ENCODE measurements at regions not wholly inside any gene's neighbourhood (a gene's known extent, or its start where the extent isn't known, plus 50 kb on each side); places are given as distances from the start of the nearest gene placed in this dataset.
"Not testable (repeated sequence)": the region's sequence is repeated elsewhere in the genome, so short reads cannot be mapped to it uniquely, and the experiment has no call there.

- DNase-seq (ENCODE audit: low read depth in 3 of 3, low spot score in 1 of 3): no peak
Observed at GRCh38 chr6:43938178-43939105, 168.4 kb downstream of the VEGFA start.

GRCh38 chr6:43937236-43938177 lies 167.5 kb downstream of the VEGFA start:
- DNase-seq (ENCODE audit: low read depth in 3 of 3, low spot score in 1 of 3): no peak

DNA sequence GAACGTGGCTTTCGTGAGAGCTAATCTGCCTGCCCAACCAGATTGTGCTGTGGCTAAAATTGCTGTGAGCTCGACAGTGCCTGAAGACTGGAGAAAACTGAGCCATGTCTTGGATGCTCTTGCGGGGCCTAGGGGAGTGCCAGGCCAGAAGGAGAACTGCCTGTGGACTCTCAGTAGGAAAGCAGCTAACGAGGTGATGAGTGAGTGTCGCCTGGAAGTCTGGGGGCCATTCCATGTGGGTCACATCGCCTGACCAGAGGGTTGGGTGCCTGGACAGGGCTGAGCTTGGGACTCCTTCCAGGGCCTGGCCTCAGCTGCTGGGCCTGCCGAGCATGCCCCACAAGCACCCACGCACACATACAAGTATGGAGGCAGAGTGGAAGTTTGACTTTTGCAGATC lies 166.5 kb downstream of the VEGFA start:
- no peak for DNase-seq (ENCODE audit: low read depth in 3 of 3, low spot score in 1 of 3)

DNA sequence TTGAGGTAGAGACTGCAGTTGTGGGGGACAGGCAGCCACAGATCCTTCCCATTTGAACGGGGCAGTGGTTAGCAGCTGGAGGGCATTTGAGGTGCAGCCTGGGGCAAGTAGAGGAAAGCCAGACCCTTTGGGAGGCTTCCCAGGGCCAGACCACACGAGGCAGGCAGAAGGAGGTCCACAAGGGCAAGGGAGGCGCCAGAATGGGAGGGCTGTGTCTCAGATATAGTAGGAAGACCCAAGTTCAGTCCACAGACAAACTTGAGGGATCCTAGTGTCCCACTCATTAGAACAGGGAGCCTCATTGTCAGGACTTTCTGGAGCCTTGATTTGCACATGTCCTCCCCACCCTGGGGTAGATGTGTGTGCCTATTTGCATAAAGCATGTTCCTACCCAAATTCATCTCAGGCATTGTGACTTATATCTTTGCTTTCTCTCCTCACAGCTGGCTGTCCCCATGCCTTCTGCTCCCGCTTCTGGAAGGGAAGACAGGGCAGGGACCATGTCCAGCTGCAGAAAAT lies 166.0 kb downstream of the VEGFA start:
- DNase-seq (ENCODE audit: low read depth in 3 of 3, low spot score in 1 of 3): no peak

DNA sequence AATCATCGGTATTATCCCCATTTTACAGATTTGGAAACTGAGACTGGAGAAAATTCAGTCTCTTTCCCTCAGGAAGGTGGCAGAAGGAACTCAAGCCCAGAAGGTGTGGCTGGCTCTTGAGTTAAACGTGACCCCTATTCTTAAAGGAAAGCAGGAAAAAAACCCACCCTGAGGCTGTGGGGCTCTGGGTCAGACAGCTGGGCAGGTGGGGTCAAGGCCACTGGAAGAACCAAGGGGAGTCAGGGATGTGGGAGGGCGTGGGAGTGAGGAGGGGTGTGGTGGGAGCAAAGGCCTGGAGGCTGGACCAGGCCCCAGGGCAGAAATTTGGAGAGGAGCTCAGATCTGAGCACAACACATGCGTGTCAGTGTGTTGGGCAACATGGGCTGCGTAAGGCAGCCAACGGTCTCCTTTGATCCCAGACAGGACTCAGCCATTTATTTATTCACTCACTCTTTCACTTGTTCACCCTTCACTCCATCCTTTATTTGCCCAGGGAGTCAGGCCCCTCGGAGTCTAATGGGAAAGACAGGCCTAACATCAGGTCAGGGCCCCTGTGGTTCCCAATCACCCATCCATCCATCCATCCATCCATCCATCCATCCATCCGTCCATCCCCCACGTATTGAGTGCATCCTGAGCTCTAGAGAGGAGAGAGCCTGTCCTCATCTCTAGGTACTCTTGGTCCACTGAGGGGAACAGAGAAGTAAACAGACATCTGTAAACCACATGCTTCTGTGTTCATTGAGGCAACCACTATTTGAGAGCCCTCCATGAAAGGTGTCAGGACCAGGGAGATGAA lies 165.0 kb downstream of the VEGFA start:
- DNase-seq (ENCODE audit: low read depth in 3 of 3, low spot score in 1 of 3): no peak

DNA sequence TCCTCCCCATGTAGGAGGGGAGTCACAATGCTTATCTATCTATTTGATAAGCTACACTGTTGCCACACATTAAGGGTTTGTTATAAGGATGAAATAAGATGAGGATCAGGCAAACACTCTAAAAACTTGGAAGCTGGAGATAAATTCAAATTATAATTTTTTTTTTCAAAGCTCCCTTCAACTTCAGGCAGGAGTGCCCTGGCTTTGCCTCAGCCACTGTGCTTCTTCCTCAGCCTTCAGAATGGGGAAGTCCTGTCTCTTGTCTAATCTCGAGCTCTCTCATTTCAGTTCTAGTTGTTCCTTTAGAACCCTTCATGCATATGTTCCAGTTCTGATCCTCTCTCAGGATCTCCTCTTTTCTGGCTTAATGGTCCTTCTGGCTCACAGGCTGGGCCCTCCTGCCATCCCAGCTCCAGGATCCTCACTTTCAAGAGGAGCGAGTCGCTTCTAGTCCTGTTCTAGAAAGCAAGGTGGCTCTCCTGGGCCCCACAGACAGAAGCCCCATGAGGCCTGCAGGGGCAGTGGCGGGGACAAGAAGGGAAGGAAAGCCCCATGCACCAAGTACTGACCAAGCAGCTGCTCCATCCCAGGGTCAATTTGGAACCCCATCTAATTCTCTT lies 164.3 kb downstream of the VEGFA start:
- no peak for DNase-seq (ENCODE audit: low read depth in 3 of 3, low spot score in 1 of 3)

- no peak for DNase-seq (ENCODE audit: low read depth in 3 of 3, low spot score in 1 of 3)
Observed at GRCh38 chr6:43933148-43933885, 163.3 kb downstream of the VEGFA start.

GRCh38 chr6:43932259-43933147 lies 162.5 kb downstream of the VEGFA start:
- DNase-seq (ENCODE audit: low read depth in 3 of 3, low spot score in 1 of 3): no peak

- DNase-seq (ENCODE audit: low read depth in 3 of 3, low spot score in 1 of 3): no peak
Observed at GRCh38 chr6:43931201-43931600, 161.2 kb downstream of the VEGFA start.

- no peak for DNase-seq (ENCODE audit: low read depth in 3 of 3, low spot score in 1 of 3)
Observed at GRCh38 chr6:43930440-43931154, 160.6 kb downstream of the VEGFA start.

- no peak for DNase-seq (ENCODE audit: low read depth in 3 of 3, low spot score in 1 of 3)
Observed at GRCh38 chr6:43929511-43929910, 159.5 kb downstream of the VEGFA start.

DNA sequence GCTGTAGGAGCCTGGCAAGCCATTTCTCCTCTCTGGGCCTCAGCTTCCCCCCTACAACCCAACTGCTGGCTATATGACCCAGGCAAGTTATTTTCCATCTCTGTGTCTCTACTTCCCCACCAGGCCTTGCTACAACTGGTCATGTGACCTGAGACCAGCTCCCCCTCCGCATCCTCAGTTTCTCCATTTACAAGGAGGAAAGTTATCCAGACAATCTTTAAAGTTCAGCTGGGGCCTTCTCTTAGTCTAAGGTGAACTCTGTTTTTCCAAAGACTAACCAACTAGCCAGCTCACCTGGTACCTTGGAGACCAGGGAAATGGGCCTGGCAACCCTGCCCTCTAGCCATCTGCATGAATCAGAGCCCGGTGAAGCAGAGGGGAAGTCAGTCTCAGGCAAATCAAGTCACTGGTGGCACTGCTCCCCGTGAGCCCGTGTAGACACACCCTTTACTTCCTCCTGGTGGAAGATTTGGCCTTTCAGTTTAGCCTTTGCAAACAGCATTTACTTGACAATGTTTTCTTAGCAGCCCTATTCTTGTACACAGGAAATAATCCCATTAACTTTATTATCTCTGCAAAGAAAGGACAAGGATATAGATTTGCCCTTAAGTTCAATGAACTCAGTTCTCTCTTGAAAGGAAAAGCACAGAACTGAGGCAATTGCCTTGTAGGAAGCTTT lies 157.7 kb downstream of the VEGFA start:
- DNase-seq (ENCODE audit: low read depth in 3 of 3, low spot score in 1 of 3): no peak

DNA sequence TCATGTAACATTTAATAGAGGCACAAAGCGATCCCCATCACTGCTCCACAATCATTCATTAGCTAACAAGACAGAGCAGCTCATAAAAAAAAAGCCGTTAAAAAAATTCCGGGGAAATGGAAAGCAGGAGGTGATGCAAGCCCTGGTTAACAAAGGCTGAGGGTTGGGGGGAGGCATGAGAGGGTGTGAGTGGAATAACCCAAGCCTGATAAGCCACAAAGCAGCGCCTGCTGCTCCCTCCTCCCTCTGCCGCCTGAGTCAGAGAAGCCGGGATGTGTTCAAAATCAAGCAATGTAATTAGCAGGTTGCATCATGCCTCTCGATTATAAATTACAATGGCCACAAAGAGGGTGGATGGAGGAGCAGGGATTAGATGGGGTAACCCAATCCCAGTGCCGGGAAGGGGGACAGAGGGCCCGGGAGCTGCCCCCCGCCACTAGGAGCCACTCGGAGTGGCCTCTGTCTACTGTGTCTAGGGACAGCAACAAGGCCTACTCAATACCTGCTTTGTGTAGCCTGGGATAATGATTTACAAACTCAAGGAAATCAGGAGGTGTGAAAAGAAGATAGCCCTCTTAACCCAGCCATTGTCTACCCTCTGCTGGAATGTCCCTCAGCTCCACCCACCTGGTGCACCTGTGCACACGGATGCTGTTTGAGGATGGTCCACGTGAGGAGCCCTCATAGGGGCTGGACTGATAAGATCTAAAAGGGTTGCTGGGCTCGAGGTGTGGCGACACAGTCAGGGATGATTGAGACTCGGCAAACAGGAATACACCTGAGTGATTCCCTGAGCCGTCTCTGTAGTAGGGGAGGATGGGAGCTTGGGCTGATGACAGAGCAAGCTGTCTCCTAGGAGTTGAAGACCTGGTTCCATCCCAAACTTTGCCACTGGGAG lies 156.9 kb downstream of the VEGFA start:
- no peak for DNase-seq (ENCODE audit: low read depth in 3 of 3, low spot score in 1 of 3)

DNA sequence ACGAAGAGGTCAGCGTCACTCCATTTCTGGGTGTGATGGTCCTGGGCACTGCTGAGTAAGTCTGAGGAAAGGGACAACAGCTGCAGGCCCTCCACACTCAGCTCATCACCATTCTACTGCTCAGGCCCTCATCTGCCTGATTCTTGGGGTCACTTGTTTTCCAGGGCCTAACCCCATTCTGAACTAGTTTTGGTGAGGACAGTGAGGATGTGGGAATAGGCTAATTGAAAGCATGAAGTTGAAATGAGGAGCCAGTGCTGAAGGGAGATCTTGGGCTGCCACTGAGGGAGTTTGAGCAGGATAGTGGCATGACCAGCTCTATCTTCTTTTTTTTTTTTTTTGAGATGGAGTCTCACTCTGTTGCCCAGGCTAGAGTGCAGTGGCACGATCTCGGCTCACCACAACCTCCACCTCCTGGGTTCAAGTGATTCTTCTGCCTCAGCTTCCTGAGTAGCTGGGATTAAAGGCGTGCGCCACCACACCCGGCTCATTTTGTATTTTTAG lies 155.7 kb downstream of the VEGFA start:
- DNase-seq (ENCODE audit: low read depth in 3 of 3, low spot score in 1 of 3): not testable (repeated sequence)

GRCh38 chr6:43924222-43924702 lies 154.3 kb downstream of the VEGFA start:
- peak in 1 of 3 donors; percentile 11 for DNase-seq (ENCODE audit: low read depth in 3 of 3, low spot score in 1 of 3)

Data from stimulated activated CD4-positive, alpha-beta T cell treated with anti-CD3 and anti-CD28 coated beads, TNF-alpha, amount 100 ng/mL, for 1 hour (primary cell).